ENCODE measurements at regions not wholly inside any gene's neighbourhood (a gene's known extent, or its start where the extent isn't known, plus 50 kb on each side); places are given as distances from the start of the nearest gene placed in this dataset.

DNA sequence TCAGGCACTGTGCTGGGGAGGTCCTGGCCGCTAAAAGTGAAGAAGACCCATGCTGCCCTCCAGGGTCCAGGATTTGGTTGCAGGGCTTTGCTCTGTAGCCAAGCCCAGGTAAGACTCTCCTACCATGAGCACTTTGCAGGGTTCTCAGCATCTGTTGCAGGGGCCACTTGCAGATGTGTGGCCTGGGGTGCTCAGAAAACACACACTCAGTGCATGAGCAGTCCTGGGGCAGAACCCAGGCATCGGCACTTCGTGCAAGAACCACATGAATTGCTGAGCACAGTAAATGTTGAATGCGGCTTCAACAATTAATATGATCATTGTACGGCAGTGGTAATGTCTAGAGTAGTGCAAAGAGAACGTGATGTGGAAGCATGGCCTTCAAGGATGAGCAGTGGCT, 98.5 kb upstream of the SMIM21 start:
- TF ChIP-seq, protein P1, sequence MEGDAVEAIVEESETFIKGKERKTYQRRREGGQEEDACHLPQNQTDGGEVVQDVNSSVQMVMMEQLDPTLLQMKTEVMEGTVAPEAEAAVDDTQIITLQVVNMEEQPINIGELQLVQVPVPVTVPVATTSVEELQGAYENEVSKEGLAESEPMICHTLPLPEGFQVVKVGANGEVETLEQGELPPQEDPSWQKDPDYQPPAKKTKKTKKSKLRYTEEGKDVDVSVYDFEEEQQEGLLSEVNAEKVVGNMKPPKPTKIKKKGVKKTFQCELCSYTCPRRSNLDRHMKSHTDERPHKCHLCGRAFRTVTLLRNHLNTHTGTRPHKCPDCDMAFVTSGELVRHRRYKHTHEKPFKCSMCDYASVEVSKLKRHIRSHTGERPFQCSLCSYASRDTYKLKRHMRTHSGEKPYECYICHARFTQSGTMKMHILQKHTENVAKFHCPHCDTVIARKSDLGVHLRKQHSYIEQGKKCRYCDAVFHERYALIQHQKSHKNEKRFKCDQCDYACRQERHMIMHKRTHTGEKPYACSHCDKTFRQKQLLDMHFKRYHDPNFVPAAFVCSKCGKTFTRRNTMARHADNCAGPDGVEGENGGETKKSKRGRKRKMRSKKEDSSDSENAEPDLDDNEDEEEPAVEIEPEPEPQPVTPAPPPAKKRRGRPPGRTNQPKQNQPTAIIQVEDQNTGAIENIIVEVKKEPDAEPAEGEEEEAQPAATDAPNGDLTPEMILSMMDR (IDR thresholded peaks at IDR 0.05; ENCODE audit: control extremely low read depth, extremely low read depth, low read depth, missing control alignments), result no peak
- POLR2A ChIA-PET, result no interaction called here
- CTCF ChIA-PET, result no interaction called here
- DNase-seq (ENCODE audit: extremely low spot score), result no peak

GRCh38 chr18:75525331-75525730, 97.8 kb upstream of the SMIM21 start:
- ChIA-PET CTCF (no interaction called here), POLR2A (no interaction called here)
- no peak for DNase-seq (ENCODE audit: extremely low spot score)
- TF ChIP-seq, protein P1 (IDR thresholded peaks at IDR 0.05; ENCODE audit: control extremely low read depth, extremely low read depth, low read depth, missing control alignments), result no peak

- ChIA-PET POLR2A (no interaction called here), CTCF (no interaction called here)
- TF ChIP-seq, protein P1 (IDR thresholded peaks at IDR 0.05; ENCODE audit: control extremely low read depth, extremely low read depth, low read depth, missing control alignments), result no peak
- DNase-seq (ENCODE audit: extremely low spot score), result no peak
Measured at GRCh38 chr18:75524841-75525240, 97.3 kb upstream of the SMIM21 start.

DNA sequence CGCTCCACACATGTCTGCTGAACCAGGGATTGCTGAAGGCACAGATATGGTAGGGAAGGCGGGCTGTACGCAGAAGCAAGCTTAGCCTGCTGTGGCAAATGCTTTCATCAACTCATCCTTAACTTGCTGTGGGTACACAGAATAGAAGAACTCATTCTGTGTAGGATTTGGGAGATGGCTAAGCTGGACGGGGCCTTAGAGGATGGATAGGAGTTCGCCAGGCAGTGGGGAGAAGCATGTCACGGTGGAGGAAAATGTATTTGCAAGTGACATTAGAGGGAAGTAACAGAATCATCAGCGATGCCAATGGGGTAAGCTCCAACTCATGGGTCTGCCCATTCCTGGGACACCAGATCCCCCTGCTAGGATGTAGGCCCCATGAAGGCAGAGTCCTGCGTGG, 96.7 kb upstream of the SMIM21 start:
- TF ChIP-seq, protein P1 (IDR thresholded peaks at IDR 0.05; ENCODE audit: control extremely low read depth, extremely low read depth, low read depth, missing control alignments), result no peak
- POLR2A ChIA-PET, result no interaction called here
- no peak for DNase-seq (ENCODE audit: extremely low spot score)
- CTCF ChIA-PET, result no interaction called here

GRCh38 chr18:75521816-75522215, 94.3 kb upstream of the SMIM21 start:
- TF ChIP-seq, protein P1 (IDR thresholded peaks at IDR 0.05; ENCODE audit: control extremely low read depth, extremely low read depth, low read depth, missing control alignments), result no peak
- POLR2A ChIA-PET, result no interaction called here
- CTCF ChIA-PET, result no interaction called here
- no peak for DNase-seq (ENCODE audit: extremely low spot score)

DNA sequence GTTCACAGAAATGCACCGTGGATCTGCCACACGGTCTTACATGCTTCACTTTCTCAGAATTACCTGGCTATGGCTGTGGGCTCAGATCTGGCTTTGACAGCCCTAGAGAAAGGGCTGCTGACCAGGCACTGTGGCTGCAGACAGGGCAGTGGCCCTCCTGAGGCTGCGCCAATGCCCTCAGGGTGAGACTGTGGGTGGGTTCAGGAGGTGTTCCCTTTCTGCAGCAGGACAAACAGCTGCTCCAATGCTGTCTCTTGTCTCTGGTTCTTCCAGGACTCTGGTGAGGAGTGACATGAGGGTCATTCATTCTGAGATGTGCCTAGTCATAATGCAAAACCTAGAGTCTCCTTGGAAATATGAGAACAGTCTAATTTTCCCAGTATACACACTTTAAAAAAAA, 90.5 kb upstream of the SMIM21 start:
- POLR2A ChIA-PET, result no interaction called here
- CTCF ChIA-PET, result no interaction called here
- DNase-seq (ENCODE audit: extremely low spot score), result no peak
- TF ChIP-seq, protein P1 (IDR thresholded peaks at IDR 0.05; ENCODE audit: control extremely low read depth, extremely low read depth, low read depth, missing control alignments), result no peak

- no peak for DNase-seq (ENCODE audit: extremely low spot score)
- TF ChIP-seq, protein P1 (IDR thresholded peaks at IDR 0.05; ENCODE audit: control extremely low read depth, extremely low read depth, low read depth, missing control alignments), result no peak
- ChIA-PET POLR2A (no interaction called here), CTCF (no interaction called here)
Measured at GRCh38 chr18:75517286-75517685, 89.8 kb upstream of the SMIM21 start.
